LNCaP clone FGC (cell line): ENCODE measurements at regions not wholly inside any gene's neighbourhood (a gene's known extent, or its start where the extent isn't known, plus 50 kb on each side); places are given as distances from the start of the nearest gene placed in this dataset.
"Not testable (repeated sequence)": the region's sequence is repeated elsewhere in the genome, so short reads cannot be mapped to it uniquely, and the experiment has no call there.

Experiments
- DNase-seq: peaks from one replicate; pipeline ENCODE4 v3.0.0-alpha.2; 2011; ENCODE audit warnings: low read depth
- H3K4me3 ChIP-seq: 2 replicates; pipeline ENCODE4 v1.5.1; 2011; ENCODE audit warnings: mild to moderate bottlenecking, low read depth, low read length, control low read depth
- CTCF ChIP-seq: IDR thresholded peaks from 2 replicates; pipeline ENCODE4 v1.5.1; 2012; ENCODE audit warnings: mild to moderate bottlenecking; ENCODE audit not compliant: control insufficient read depth, insufficient read depth; ENCODE audit errors: extremely low read depth

- no peak for TF ChIP-seq CTCF
- no peak for DNase-seq
- H3K4me3 ChIP-seq, result no peak overlapping the region
Measured at GRCh38 chr9:129427149-129427548, 193.8 kb downstream of the C9orf50 start.

- H3K4me3 ChIP-seq, DNase-seq: not testable (repeated sequence)
Measured at GRCh38 chr9:129423755-129424154, 197.1 kb downstream of the C9orf50 start.

- DNase-seq, result no peak
- H3K4me3 ChIP-seq, result no peak overlapping the region
- no peak for TF ChIP-seq CTCF
Measured at GRCh38 chr9:129423216-129423615, 197.7 kb downstream of the C9orf50 start.

GRCh38 chr9:129422843-129423192, 198.1 kb downstream of the C9orf50 start:
- TF ChIP-seq CTCF, result no peak
- no peak overlapping the region for H3K4me3 ChIP-seq
- DNase-seq, result no peak

- no peak for TF ChIP-seq CTCF
- H3K4me3 ChIP-seq, result no peak overlapping the region
- DNase-seq, result no peak
Measured at GRCh38 chr9:129422032-129422842, 198.7 kb downstream of the C9orf50 start.

- H3K4me3 ChIP-seq, result no peak overlapping the region
- no peak for DNase-seq
- no peak for TF ChIP-seq CTCF
Measured at GRCh38 chr9:129421371-129421770, 199.5 kb downstream of the C9orf50 start.

- no peak for DNase-seq
- H3K4me3 ChIP-seq, result no peak overlapping the region
- no peak for TF ChIP-seq CTCF
Measured at GRCh38 chr9:129420721-129421120, 200.2 kb downstream of the C9orf50 start.
